ENCODE measurements at regions not wholly inside any gene's neighbourhood (a gene's known extent, or its start where the extent isn't known, plus 50 kb on each side); places are given as distances from the start of the nearest gene placed in this dataset.

- TF ChIP-seq RBAK (tag by site-specific recombination; IDR thresholded peaks at IDR 0.05) (no peak), PRDM4 (tag by site-specific recombination; IDR thresholded peaks at IDR 0.05) (no peak), ZNF24 (tag by site-specific recombination; IDR thresholded peaks at IDR 0.05) (no peak), CTCF (tag by site-specific recombination; IDR thresholded peaks at IDR 0.05) (no peak), PRDM1 (tag by site-specific recombination; IDR thresholded peaks at IDR 0.05) (no peak), SETDB1 (IDR thresholded peaks at IDR 0.05; ENCODE audit: insufficient read length, low read length) (no peak), ZNF114 (tag by site-specific recombination; IDR thresholded peaks at IDR 0.05) (no peak), KLF16 (tag by site-specific recombination; IDR thresholded peaks at IDR 0.05) (no peak), TRIM28 (IDR thresholded peaks at IDR 0.05; ENCODE audit: borderline replicate concordance, low read length) (no peak), ZNF776 (tag by site-specific recombination; IDR thresholded peaks at IDR 0.05; ENCODE audit: borderline replicate concordance) (no peak), WT1 (tag by site-specific recombination; IDR thresholded peaks at IDR 0.05) (no peak), ATF2 (tag by site-specific recombination; IDR thresholded peaks at IDR 0.05; ENCODE audit: low read depth) (no peak), ZNF639 (tag by site-specific recombination; IDR thresholded peaks at IDR 0.05) (no peak)
These were observed 587.2 kb upstream of the NXPH2 start for GRCh38 chr2:139367416-139367815.
